A549 (cell line): ENCODE measurements at regions not wholly inside any gene's neighbourhood (a gene's known extent, or its start where the extent isn't known, plus 50 kb on each side); places are given as distances from the start of the nearest gene placed in this dataset.

Experiments used
- ATAC-seq, 2 experiments: fragments of 200-7000 bp in 1 of 2; fragments of >200 bp in 1 of 2; cut with Nextera tagmentation in 1 of 2; cut with Tn5 transposase in 1 of 2; 3 replicates each; pipeline versions ENCODE4 v1.8.0 to v1.9.1; 2018 to 2020; ENCODE audit warnings: mild to moderate bottlenecking in 1 of 2, moderate library complexity in 1 of 2
- CTCF ChIA-PET: fragments of 300-600 bp; sonication (Branson Sonifier 250); formaldehyde crosslinking; extraction: SDS; loops from one replicate; lab custom pipeline; 2021; ENCODE audit warnings: antibody characterized with exemption, inconsistent platforms; lab: Yijun Ruan, JAX
- POLR2A ChIA-PET: fragments of 350-600 bp; formaldehyde crosslinking; extraction: SDS; loops from one replicate; lab custom pipeline; 2021; ENCODE audit warnings: antibody characterized with exemption, inconsistent platforms; lab: Yijun Ruan, JAX
- DNase-seq, 2 experiments: peaks; one replicate each; pipeline versions ENCODE4 v3.0.0 to v3.0.0-alpha.2; 2011 to 2016; ENCODE audit warnings: low read depth in 1 of 2, low spot score in 1 of 2
- FAIRE-seq: peaks from 2 replicates; lab custom pipeline; 2011; peaks lifted over from hg19 to GRCh38; lab: Jason Lieb, UNC
- H3K27ac ChIP-seq, 2 experiments: fragments of >200 bp; sonication (Bioruptor Twin); formaldehyde crosslinking; 3 replicates each; pipeline ENCODE4 v1.5.1; 2016 to 2017
- H3K4me1 ChIP-seq: fragments of >200 bp; sonication (Bioruptor Twin); formaldehyde crosslinking; 3 replicates; pipeline ENCODE4 v1.6.1; 2016
- H3K4me2 ChIP-seq: fragments of >200 bp; sonication (Bioruptor Twin); formaldehyde crosslinking; 3 replicates; pipeline ENCODE4 v1.6.1; 2016
- H3K4me3 ChIP-seq: fragments of >200 bp; sonication (Bioruptor Twin); formaldehyde crosslinking; 3 replicates; pipeline ENCODE4 v1.5.1; 2016
- H3K9me3 ChIP-seq: fragments of >200 bp; sonication (Bioruptor Twin); formaldehyde crosslinking; 3 replicates; pipeline ENCODE4 v1.6.1; 2016
- CEBPB ChIP-seq, 2 experiments: fragments of >200 bp in 1 of 2; sonication (Bioruptor Twin) in 1 of 2; formaldehyde crosslinking in 1 of 2; IDR thresholded peaks; 2 replicates each; pipeline ENCODE4 v1.6.1; 2012 to 2016
- CHD4 ChIP-seq: fragments of 200-600 bp; sonication (generic); IDR thresholded peaks from 2 replicates; pipeline ENCODE4 v1.6.1; 2016; ENCODE audit warnings: antibody characterized with exemption, mild to moderate bottlenecking, borderline replicate concordance
- CTCF ChIP-seq: fragments of >200 bp; sonication (Bioruptor Twin); formaldehyde crosslinking; IDR thresholded peaks from 3 replicates; pipeline ENCODE4 v1.5.1; 2016
- EHF ChIP-seq: fragments of 250-450 bp; sonication (Bioruptor Pico); IDR thresholded peaks from 2 replicates; pipeline ENCODE4 v1.5.0; 2020; ENCODE audit warnings: mild to moderate bottlenecking
- EHMT2 ChIP-seq: fragments of 200-600 bp; sonication (generic); IDR thresholded peaks from 2 replicates; pipeline ENCODE4 v1.6.1; 2016; ENCODE audit warnings: antibody characterized with exemption, low read depth, mild to moderate bottlenecking, moderate library complexity
- ESRRA ChIP-seq: fragments of 150-350 bp; IDR thresholded peaks from 2 replicates; pipeline ENCODE4 v1.6.1; 2014; ENCODE audit warnings: mild to moderate bottlenecking, low read length, borderline replicate concordance
- FOSL2 ChIP-seq, 2 experiments: fragments of 450-650 bp in 1 of 2; fragments of >200 bp in 1 of 2; sonication (Bioruptor Twin) in 1 of 2; formaldehyde crosslinking; IDR thresholded peaks; 2 replicates each; pipeline versions ENCODE4 v1.5.0 to v1.6.1; 2016 to 2020; ENCODE audit warnings: mild to moderate bottlenecking in 1 of 2, moderate library complexity in 1 of 2
- HOXB13 ChIP-seq: fragments of 250-450 bp; sonication (Bioruptor Pico); IDR thresholded peaks from 2 replicates; pipeline ENCODE4 v1.5.0; 2020; ENCODE audit warnings: low read depth, mild to moderate bottlenecking, moderate library complexity
- MAZ ChIP-seq: fragments of 150-350 bp; IDR thresholded peaks from 2 replicates; pipeline ENCODE4 v1.6.1; 2014; ENCODE audit warnings: antibody characterized with exemption, low read depth, low read length, borderline replicate concordance
- PBX3 ChIP-seq: IDR thresholded peaks from 2 replicates; pipeline ENCODE4 v1.6.1; 2012
- RAD21 ChIP-seq, 2 experiments: fragments of >200 bp in 1 of 2; sonication (Bioruptor Twin) in 1 of 2; formaldehyde crosslinking in 1 of 2; IDR thresholded peaks in 1 of 2; conservative IDR thresholded peaks in 1 of 2; 2 replicates in 1 of 2; 3 replicates in 1 of 2; pipeline ENCODE4 v1.6.1; 2012 to 2018; ENCODE audit warnings: inconsistent platforms in 1 of 2
- RCOR1 ChIP-seq: fragments of 150-350 bp; IDR thresholded peaks from 2 replicates; pipeline ENCODE4 v1.6.1; 2014; ENCODE audit warnings: antibody characterized with exemption, low read length, low read depth
- RFX5 ChIP-seq: fragments of 450-650 bp; IDR thresholded peaks from 2 replicates; pipeline ENCODE4 v1.7.1; 2014; ENCODE audit warnings: antibody characterized with exemption, mild to moderate bottlenecking, moderate library complexity
- SREBF2 ChIP-seq: fragments of 450-650 bp; IDR thresholded peaks from 2 replicates; pipeline ENCODE4 v1.6.1; 2014; ENCODE audit warnings: mild to moderate bottlenecking, moderate library complexity
- TFCP2L1 ChIP-seq: fragments of 250-450 bp; sonication (Bioruptor Pico); IDR thresholded peaks from 2 replicates; pipeline ENCODE4 v1.5.0; 2021; ENCODE audit warnings: mild to moderate bottlenecking
- ZC3H11A ChIP-seq: fragments of 450-650 bp; IDR thresholded peaks from 2 replicates; pipeline ENCODE4 v1.6.1; 2014; ENCODE audit warnings: antibody characterized with exemption, mild to moderate bottlenecking
- ZNF302 ChIP-seq: fragments of 250-450 bp; sonication (Bioruptor Pico); IDR thresholded peaks from 2 replicates; pipeline ENCODE4 v1.9.0; 2021; ENCODE audit warnings: inconsistent platforms, mild to moderate bottlenecking, moderate library complexity
- WGBS: methylation state at CpG from one replicate; pipeline ENCODE4 v1.1.6; 2017; ENCODE audit errors: missing lambda C conversion rate; 5-methylcytosine and 5-hydroxymethylcytosine counted together
- TF ChIP-seq, protein P1 (sequence below): fragments of 450-650 bp; IDR thresholded peaks from 2 replicates; pipeline ENCODE4 v1.6.1; 2014; ENCODE audit warnings: antibody characterized with exemption

DNA sequence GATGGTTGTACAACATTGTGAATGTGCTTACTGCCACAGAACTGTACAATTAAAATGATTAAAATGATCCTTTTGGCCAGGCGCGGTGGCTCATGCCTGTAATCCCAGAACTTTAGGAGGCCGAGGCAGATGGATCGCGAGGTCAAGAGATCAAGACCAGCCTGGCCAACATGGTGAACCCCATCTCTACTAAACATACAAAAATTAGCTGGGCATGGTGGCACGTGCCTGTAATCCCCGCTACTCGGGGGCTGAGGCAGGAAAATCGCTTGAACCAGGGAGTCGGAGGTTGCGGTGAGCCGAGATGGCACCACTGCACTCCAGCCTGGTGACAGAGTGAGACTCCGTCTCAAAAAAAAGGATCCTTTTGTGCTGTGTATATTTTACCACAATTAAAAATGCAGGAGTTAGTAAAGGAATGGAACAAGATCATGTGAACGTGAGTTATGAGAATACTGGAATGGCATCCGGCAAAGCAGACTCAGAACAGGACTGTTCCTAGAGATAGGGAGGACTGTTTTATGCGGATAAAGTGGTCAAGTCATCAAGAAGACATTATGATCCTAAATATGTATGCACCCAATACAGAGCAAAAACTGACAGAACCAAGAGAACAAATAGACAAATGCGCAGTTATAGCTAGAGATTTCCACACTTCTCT lies 58.0 kb upstream of the CLDN5 start:
- Histone ChIP-seq H3K27ac (no peak overlapping the region), H3K4me1 (no peaks in the 10 kb centered on the region), H3K4me3 (no peak overlapping the region), H3K4me2 (no peak overlapping the region), H3K9me3 (no peaks in the 10 kb centered on the region)
- WGBS, result 74% methylated on average over 17 of the region's 17 CpGs
- ChIA-PET POLR2A (no interaction called here), CTCF (no interaction called here)
- no peak for TF ChIP-seq ZC3H11A
- TF ChIP-seq TFCP2L1 (CRISPR knock-in tag), result no peak
- TF ChIP-seq RCOR1, result no peak
- TF ChIP-seq MAZ, result no peak
- TF ChIP-seq EHMT2, result no peak
- TF ChIP-seq SREBF2, result no peak
- TF ChIP-seq CEBPB (IDR thresholded peaks at IDR 0.05), result no peak
- DNase-seq (no peak), ATAC-seq (no peak), FAIRE-seq (no peak)

DNA sequence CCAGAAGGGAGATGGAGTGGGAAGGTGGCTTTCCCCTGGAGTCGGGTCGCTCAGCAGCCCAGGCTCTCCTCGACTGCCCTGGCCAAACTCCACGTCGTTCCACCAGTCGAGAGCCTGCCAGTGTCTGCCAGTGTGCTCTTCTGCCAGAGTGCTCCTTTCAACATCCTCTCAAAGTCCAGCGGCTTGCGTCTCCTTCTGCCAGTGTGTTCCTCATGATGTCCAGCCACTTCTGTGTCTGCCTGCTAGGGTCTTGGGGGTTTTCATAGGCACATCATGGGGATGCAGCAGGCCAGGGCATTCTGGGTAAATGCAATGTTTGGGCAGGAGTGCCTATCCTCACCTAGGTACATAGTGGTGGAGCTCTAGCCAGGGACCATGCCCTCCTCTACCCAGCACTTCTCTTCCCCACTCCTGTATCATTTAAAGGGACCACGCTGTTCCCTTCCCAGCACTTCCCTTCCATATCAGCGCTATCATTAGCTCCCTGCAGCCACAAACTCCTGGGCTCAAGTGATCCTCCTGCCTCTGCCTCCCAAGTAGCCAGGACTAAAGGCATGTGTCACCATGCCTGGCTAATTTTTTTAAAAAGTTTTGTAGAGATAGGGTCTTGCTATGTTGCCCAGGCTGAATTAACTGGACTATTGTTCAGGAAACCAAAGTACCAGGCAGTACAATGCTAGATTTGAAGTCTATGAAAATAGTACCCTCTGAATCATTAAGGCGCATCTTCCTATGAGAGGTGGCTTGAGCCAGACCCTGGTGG lies 62.9 kb upstream of the CLDN5 start:
- FAIRE-seq, result no peak

DNA sequence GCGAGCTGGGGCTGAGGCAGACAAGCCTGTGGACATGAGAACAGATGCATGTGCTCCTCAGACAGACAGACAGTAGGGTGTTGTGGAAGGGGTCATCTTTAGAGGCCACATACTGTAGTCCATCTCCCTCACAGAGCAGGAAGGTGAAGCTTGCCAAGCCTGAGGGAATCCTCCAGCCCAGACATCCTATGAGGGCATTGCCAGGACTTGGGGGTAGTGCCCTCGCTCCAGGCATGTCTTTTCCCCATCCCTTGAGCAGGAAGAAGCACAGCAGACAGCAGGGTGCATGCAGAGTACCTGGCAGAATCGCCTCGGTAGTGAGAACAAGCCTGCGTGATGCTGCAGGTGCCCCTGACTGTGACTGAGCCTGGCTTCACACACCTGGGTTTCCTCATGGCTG lies 66.5 kb upstream of the CLDN5 start:
- DNase-seq, result no peak
- 56% methylated on average over 3 of the region's 5 CpGs for WGBS
- Histone ChIP-seq H3K4me1 (no peaks in the 10 kb centered on the region), H3K27ac (no peak overlapping the region), H3K4me2 (no peak overlapping the region), H3K4me3 (no peak overlapping the region), H3K9me3 (no peaks in the 10 kb centered on the region)
- ChIA-PET POLR2A (no interaction called here), CTCF (interaction anchor here (0.7 to 1.4 kb wide), 2 partner anchors 11 to 88 kb away, joined by 3 to 4 read pairs; no protein-coding TSS in a partner anchor)
- no peak for ATAC-seq
- TF ChIP-seq HOXB13 (CRISPR knock-in tag), result no peak
- no peak for TF ChIP-seq MAZ
- TF ChIP-seq ESRRA, result no peak
- TF ChIP-seq FOSL2 (IDR thresholded peaks at IDR 0.05), result no peak
- no peak for TF ChIP-seq FOSL2 (CRISPR knock-in tag; IDR thresholded peaks at IDR 0.05)
- TF ChIP-seq, protein P1, sequence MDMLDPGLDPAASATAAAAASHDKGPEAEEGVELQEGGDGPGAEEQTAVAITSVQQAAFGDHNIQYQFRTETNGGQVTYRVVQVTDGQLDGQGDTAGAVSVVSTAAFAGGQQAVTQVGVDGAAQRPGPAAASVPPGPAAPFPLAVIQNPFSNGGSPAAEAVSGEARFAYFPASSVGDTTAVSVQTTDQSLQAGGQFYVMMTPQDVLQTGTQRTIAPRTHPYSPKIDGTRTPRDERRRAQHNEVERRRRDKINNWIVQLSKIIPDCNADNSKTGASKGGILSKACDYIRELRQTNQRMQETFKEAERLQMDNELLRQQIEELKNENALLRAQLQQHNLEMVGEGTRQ, result no peak
- no peak for TF ChIP-seq ZNF302 (CRISPR knock-in tag)
- TF ChIP-seq EHF (CRISPR knock-in tag), result no peak
- TF ChIP-seq CHD4, result no peak
- no peak for FAIRE-seq

More for the DNA sequence above, 62.9 kb upstream of the CLDN5 start:
- H3K9me3 ChIP-seq, result no peaks in the 10 kb centered on the region
- no peak overlapping the region for H3K27ac ChIP-seq
- no peak for DNase-seq
- ChIA-PET CTCF (interaction anchor here (0.6 kb wide), 1 partner anchor 109 kb away, joined by 3 read pairs; no protein-coding TSS in a partner anchor), POLR2A (no interaction called here)
- TF ChIP-seq RAD21 (conservative IDR thresholded peaks at IDR 0.05 in 1 of 2, IDR thresholded peaks at IDR 0.05 in 1 of 2) (no peak), RFX5 (no peak), CTCF (no peak), PBX3 (no peak)
- H3K4me2 ChIP-seq, result no peak overlapping the region
- ATAC-seq, result no peak
- no peaks in the 10 kb centered on the region for H3K4me1 ChIP-seq
- 54% methylated on average over 11 of the region's 11 CpGs for WGBS
- no peak overlapping the region for H3K4me3 ChIP-seq
